Fibroblast of pulmonary artery (primary cell): ENCODE measurements at regions not wholly inside any gene's neighbourhood (a gene's known extent, or its start where the extent isn't known, plus 50 kb on each side); places are given as distances from the start of the nearest gene placed in this dataset.

Experiments
- DNase-seq: peaks from one replicate; pipeline ENCODE4 v3.0.0-alpha.2; 2010; ENCODE audit warnings: low read depth
- H3K4me3 ChIP-seq: replicated peaks from 2 replicates; pipeline ENCODE4 v1.5.1; 2011; ENCODE audit warnings: low read depth, mild to moderate bottlenecking, control low read depth, low read length, moderate library complexity
- TF ChIP-seq, protein P1 (sequence below): IDR thresholded peaks from 2 replicates; pipeline ENCODE4 v1.5.1; 2011; ENCODE audit warnings: mild to moderate bottlenecking, control low read depth, low read length, inconsistent platforms; ENCODE audit errors: missing control alignments

DNA sequence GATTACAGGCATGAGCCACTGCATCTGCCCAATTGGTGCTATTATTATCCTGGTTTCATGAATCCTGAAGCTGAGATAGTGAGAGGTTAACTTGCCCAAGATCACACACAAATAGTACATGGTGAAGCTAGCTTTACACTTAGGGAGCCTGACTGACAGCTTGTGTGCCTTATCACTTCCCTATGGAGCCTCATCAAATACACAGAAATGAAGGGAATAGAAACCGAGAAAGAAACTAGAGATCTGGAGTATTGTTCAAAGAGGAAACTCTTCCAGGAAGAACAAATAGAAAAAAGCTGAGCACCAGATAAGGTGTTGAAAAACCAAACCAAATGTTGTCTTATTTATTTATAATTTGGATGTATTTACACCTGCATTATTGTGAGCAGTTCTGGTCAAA lies 155.0 kb upstream of the CITED2 start:
- H3K4me3 ChIP-seq: no peak overlapping the region
- TF ChIP-seq, protein P1, sequence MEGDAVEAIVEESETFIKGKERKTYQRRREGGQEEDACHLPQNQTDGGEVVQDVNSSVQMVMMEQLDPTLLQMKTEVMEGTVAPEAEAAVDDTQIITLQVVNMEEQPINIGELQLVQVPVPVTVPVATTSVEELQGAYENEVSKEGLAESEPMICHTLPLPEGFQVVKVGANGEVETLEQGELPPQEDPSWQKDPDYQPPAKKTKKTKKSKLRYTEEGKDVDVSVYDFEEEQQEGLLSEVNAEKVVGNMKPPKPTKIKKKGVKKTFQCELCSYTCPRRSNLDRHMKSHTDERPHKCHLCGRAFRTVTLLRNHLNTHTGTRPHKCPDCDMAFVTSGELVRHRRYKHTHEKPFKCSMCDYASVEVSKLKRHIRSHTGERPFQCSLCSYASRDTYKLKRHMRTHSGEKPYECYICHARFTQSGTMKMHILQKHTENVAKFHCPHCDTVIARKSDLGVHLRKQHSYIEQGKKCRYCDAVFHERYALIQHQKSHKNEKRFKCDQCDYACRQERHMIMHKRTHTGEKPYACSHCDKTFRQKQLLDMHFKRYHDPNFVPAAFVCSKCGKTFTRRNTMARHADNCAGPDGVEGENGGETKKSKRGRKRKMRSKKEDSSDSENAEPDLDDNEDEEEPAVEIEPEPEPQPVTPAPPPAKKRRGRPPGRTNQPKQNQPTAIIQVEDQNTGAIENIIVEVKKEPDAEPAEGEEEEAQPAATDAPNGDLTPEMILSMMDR: no peak
- DNase-seq: no peak

DNA sequence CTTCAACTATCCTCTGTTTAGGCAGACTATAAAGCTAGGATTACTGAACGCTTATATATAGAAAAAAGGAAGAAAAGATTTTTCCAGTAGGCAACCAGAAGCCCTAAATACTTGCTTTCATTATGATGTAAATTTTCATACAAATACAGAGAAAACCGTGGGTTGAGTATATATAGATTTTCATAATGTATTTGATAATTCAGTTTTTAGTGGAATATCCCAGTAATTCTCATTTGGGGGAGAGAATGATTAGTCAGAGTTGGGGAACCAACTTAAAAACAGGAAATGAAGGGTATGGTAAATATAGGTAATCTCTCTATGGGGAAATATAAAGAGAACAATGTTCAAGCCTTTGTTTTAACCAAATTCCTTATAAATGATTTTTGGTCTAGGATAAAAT lies 154.0 kb upstream of the CITED2 start:
- TF ChIP-seq, protein P1: no peak
- DNase-seq: no peak
- H3K4me3 ChIP-seq: no peak overlapping the region

DNA sequence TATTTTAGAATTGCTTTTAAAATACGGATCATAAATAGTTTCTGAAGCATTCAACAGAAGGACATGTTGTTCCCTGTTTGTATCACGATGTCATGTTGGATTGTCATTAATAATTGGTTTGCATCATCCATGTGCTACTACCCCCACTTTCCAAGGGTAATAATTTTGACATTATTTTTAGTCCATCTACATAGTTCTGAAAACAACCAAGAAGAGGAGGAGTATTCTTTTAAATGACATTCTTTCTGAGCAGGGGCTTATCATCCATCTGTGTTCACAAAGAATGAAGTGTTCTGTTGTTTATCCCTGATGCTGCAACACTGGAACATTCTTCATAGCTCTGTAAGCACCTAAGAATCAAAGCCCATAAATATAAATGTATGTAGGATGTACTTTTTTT lies 151.0 kb upstream of the CITED2 start:
- H3K4me3 ChIP-seq: no peak overlapping the region
- peak; percentile 70 for DNase-seq
- TF ChIP-seq, protein P1: no peak

DNA sequence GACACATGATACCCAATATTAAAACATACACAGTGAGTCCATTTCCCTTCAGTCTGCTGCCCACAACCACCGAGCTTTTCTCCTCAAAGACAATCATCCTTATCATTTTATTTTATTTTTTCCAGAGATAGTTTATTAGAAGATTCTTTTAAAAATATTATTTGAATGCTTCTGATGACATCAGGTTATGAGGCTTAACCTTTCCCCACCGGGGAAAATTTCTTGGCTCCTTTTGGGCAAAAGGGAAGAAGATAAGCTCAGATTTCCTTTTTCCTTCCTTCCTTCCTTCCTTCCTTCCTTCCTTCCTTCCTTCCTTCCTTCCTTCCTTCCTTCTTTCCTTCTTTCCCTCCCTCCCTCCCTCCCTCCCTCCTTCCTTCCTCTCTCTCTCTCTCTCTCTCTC lies 149.5 kb upstream of the CITED2 start:
- TF ChIP-seq, protein P1: no peak
- H3K4me3 ChIP-seq: no peak overlapping the region
- DNase-seq: no peak

DNA sequence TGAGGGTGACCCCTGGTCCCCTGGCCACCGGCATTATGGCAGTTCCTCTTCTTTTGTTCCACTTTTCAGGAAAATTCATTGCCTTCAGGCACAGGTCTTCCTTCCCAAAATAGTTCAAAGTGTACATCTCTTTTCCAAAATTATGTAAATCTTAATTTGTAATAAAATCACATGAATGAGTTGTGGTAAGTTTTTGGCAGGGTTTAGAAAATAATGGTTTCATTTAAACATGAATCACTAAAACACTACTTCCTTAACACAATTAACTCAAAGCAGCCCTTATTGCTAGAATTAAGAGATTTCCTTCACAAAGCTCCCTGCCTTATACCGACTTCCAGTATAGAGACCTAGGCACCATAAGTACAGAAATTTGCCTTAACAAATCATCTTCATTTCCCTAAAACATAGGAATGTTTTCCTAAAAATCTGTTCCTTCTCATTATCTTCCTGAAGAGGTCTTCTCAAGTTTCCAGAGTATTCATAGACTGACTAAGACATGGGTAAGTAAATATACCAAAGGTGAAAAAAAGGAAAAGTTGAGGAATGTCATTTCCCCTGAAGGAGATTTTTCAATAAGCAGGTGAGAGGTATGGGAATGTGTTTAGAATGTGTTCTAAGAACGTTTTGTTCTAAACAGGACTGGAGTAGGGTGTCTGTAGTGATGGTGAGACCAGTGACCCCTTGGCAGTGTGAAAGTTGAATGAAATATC lies 148.2 kb upstream of the CITED2 start:
- no peak for DNase-seq
- TF ChIP-seq, protein P1: no peak
- no peak overlapping the region for H3K4me3 ChIP-seq

DNA sequence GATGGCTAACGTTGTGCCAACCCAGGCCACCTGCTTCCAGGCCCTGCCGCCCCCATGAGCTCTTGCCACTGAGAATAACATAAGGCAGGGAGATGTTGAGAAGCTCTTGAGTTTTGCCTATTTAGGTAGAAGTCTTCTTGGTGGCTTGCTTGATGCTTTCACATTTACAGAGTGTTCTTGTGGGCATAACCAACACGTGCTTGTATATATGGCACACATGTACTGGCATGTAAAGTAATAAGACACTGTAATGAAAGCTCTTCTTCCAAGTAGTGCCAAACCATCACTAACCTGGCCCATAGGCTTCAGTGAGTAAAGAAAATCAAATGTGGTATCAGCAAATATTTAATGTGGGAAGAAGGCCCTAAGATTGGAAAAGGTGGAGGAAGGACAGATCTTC lies 146.9 kb upstream of the CITED2 start:
- H3K4me3 ChIP-seq: no peak overlapping the region
- DNase-seq: no peak
- TF ChIP-seq, protein P1: no peak

DNA sequence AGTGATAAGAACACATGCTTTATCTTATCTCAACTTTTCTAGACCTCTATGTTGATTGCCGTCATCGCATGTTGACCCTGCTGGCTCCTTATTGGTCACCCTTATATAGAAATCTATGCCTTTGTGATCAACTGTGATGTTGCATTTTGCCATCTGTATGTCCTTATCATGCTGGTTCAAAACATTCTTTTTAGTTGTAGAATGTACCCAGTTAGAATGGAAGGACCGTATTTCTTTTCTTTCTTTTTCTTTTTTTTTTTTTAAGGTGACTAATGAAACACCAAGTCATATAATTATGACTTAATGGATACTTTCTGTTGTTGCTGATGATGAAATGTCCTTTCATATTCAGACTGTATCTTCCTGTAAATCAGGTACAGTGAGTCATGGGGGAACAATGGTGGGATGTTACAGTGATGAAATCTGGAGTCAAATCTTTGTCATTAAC lies 145.9 kb upstream of the CITED2 start:
- H3K4me3 ChIP-seq: no peak overlapping the region
- TF ChIP-seq, protein P1: no peak
- peak; percentile 62 for DNase-seq
